22Rv1 (cell line): ENCODE measurements at regions not wholly inside any gene's neighbourhood (a gene's known extent, or its start where the extent isn't known, plus 50 kb on each side); places are given as distances from the start of the nearest gene placed in this dataset.

Source experiments
- CTCF ChIP-seq: fragments of 450-650 bp; IDR thresholded peaks from 2 replicates; pipeline ENCODE4 v1.5.1; 2017; ENCODE audit warnings: mild to moderate bottlenecking
- ZFX ChIP-seq: fragments of 450-650 bp; IDR thresholded peaks from 2 replicates; pipeline ENCODE4 v1.6.1; 2017; ENCODE audit warnings: antibody characterized with exemption, borderline replicate concordance

- peak; percentile 27 for TF ChIP-seq CTCF
- no peak for TF ChIP-seq ZFX
Measured at GRCh38 chr20:21968486-21968885, 263.0 kb downstream of the PAX1 start.
